ENCODE measurements at regions not wholly inside any gene's neighbourhood (a gene's known extent, or its start where the extent isn't known, plus 50 kb on each side); places are given as distances from the start of the nearest gene placed in this dataset.

- 95% methylated on average over 1 of the region's 1 CpG for WGBS
- DNase-seq (ENCODE audit: low read depth in 6 of 9, low spot score in 9 of 9): no peak
- Histone ChIP-seq H3K9me3 (ENCODE audit: control insufficient read depth in 2 of 2, insufficient read depth in 1 of 2, low read length in 1 of 2) (no peaks in the 10 kb centered on the region), H3K36me3 (ENCODE audit: control insufficient read depth in 2 of 2, insufficient read depth in 2 of 2, low read length in 1 of 2) (no peaks in the 10 kb centered on the region), H3K4me3 (ENCODE audit: low read length in 2 of 2) (no peak overlapping the region), H3K27me3 (ENCODE audit: control insufficient read depth in 2 of 2, insufficient read depth in 1 of 2, low read length in 1 of 2) (no peaks in the 10 kb centered on the region), H3K27ac (ENCODE audit: low read depth in 1 of 2, low read length in 1 of 2) (no peak overlapping the region), H3K4me1 (ENCODE audit: control insufficient read depth in 2 of 2, insufficient read depth in 2 of 2, low read length in 2 of 2) (peaks cover 0 to 2% of the 10 kb centered on the region in 2 donors)
These were observed 169.9 kb upstream of the HDDC2 start for GRCh38 chr6:125471667-125472066.

GRCh38 chr6:125474061-125474460 is 172.3 kb upstream of the HDDC2 start:
- Histone ChIP-seq H3K4me1 (ENCODE audit: control insufficient read depth in 2 of 2, insufficient read depth in 2 of 2, low read length in 2 of 2) (no peaks in the 10 kb centered on the region), H3K4me3 (ENCODE audit: low read length in 2 of 2) (no peak overlapping the region), H3K9me3 (ENCODE audit: control insufficient read depth in 2 of 2, insufficient read depth in 1 of 2, low read length in 1 of 2) (no peaks in the 10 kb centered on the region), H3K27me3 (ENCODE audit: control insufficient read depth in 2 of 2, insufficient read depth in 1 of 2, low read length in 1 of 2) (no peaks in the 10 kb centered on the region), H3K27ac (ENCODE audit: low read depth in 1 of 2, low read length in 1 of 2) (no peak overlapping the region), H3K36me3 (ENCODE audit: control insufficient read depth in 2 of 2, insufficient read depth in 2 of 2, low read length in 1 of 2) (no peaks in the 10 kb centered on the region)
- no peak for DNase-seq (ENCODE audit: low read depth in 6 of 9, low spot score in 9 of 9)
- WGBS: 81% methylated on average over 1 of the region's 1 CpG

DNA sequence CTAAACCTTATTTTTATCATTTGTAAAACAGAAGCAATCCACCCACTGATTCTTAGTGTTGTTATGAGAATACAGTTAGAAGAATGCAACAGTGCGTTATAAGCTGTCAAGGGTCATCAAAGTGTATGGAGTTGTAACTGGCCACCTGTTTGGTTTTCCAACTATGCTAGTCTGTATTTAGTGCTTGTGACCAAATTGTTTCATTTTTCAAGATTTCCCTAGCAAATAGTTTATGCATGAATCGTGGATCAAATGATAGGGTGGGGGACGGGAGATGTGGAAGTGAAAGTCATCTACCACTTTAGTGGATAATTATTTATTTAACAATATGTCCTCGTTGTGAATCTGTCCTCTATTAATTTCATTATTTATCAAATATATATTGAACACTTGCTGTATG is 175.4 kb upstream of the HDDC2 start:
- Histone ChIP-seq H3K27me3 (ENCODE audit: control insufficient read depth in 2 of 2, insufficient read depth in 1 of 2, low read length in 1 of 2) (no peaks in the 10 kb centered on the region), H3K4me1 (ENCODE audit: control insufficient read depth in 2 of 2, insufficient read depth in 2 of 2, low read length in 2 of 2) (no peaks in the 10 kb centered on the region), H3K36me3 (ENCODE audit: control insufficient read depth in 2 of 2, insufficient read depth in 2 of 2, low read length in 1 of 2) (no peaks in the 10 kb centered on the region), H3K9me3 (ENCODE audit: control insufficient read depth in 2 of 2, insufficient read depth in 1 of 2, low read length in 1 of 2) (no peaks in the 10 kb centered on the region), H3K27ac (ENCODE audit: low read depth in 1 of 2, low read length in 1 of 2) (no peak overlapping the region), H3K4me3 (ENCODE audit: low read length in 2 of 2) (no peak overlapping the region)
- DNase-seq (ENCODE audit: low read depth in 6 of 9, low spot score in 9 of 9): no peak
- 94% methylated on average over 4 of the region's 4 CpGs for WGBS

DNA sequence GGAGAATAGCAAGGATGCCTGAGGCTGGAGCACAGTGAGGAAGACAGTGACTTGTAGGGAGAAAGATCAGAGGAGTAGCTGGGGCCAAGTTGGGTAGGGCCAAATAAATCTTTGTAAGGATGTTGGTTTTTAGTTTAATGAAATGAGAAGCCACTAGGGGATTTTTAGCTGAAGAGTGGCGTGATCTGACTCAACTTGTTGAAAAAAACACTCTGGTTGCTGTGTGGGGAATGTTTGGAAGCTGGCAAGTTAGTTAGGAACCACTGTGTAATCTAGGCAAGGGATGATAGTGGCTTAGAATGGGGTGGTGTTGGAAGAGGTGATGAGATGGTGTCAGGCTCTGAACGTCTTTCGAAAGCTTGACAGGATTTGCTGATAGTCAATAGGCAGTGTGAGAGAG is 176.1 kb upstream of the HDDC2 start:
- no peaks in the 10 kb centered on the region for H3K27me3 ChIP-seq (ENCODE audit: control insufficient read depth in 2 of 2, insufficient read depth in 1 of 2, low read length in 1 of 2)
- 87% methylated on average over 3 of the region's 3 CpGs for WGBS
- H3K9me3 ChIP-seq (ENCODE audit: control insufficient read depth in 2 of 2, insufficient read depth in 1 of 2, low read length in 1 of 2): no peaks in the 10 kb centered on the region
- H3K36me3 ChIP-seq (ENCODE audit: control insufficient read depth in 2 of 2, insufficient read depth in 2 of 2, low read length in 1 of 2): no peaks in the 10 kb centered on the region
- H3K4me3 ChIP-seq (ENCODE audit: low read length in 2 of 2): no peak overlapping the region
- no peaks in the 10 kb centered on the region for H3K4me1 ChIP-seq (ENCODE audit: control insufficient read depth in 2 of 2, insufficient read depth in 2 of 2, low read length in 2 of 2)
- no peak for DNase-seq (ENCODE audit: low read depth in 6 of 9, low spot score in 9 of 9)
- no peak overlapping the region for H3K27ac ChIP-seq (ENCODE audit: low read depth in 1 of 2, low read length in 1 of 2)

DNA sequence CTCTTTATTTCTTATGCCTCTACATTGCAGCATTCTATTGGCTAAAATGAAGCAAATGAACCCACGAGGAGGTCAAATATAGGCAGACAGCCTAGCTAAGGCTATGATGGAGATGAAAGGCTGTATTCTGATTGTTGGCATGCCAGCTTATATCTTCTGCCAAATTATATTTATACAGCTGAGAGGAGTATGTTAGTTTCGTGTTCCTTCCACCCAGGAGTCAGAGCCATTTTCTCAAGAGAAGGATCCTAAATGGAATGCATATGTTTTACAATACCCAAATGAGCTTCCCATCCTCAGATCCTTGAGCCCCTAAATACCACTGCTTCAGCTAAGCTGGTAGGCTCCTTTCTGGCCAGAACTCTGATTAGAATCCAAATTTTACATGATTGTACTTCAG is 178.4 kb upstream of the HDDC2 start:
- H3K27me3 ChIP-seq (ENCODE audit: control insufficient read depth in 2 of 2, insufficient read depth in 1 of 2, low read length in 1 of 2): no peaks in the 10 kb centered on the region
- 84% methylated on average over 2 of the region's 2 CpGs for whole genome bisulfite sequencing

DNA sequence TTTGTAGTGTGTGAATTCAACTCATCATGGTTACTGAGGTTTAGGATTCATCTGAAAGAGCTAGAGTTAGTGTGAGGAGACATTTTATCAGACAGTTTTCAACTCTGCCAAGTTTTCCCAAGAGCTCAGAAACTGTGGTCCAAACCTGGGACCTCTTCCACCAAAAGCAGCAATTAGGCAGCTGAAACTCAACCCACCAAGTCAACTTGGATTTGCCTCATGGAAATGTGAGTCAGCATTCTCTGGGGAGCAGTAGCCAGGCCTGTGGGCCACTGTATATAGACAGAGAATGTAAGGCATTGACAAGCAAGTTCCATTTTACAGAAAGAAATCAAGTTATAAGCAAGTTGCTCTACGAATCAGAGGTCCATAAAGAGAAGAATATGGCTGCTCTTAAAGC is 178.8 kb upstream of the HDDC2 start:
- DNase-seq (ENCODE audit: low read depth in 6 of 9, low spot score in 9 of 9): no peak

More for the DNA sequence above, 178.4 kb upstream of the HDDC2 start:
- Histone ChIP-seq H3K9me3 (ENCODE audit: control insufficient read depth in 2 of 2, insufficient read depth in 1 of 2, low read length in 1 of 2) (no peaks in the 10 kb centered on the region), H3K4me1 (ENCODE audit: control insufficient read depth in 2 of 2, insufficient read depth in 2 of 2, low read length in 2 of 2) (no peaks in the 10 kb centered on the region), H3K36me3 (ENCODE audit: control insufficient read depth in 2 of 2, insufficient read depth in 2 of 2, low read length in 1 of 2) (no peaks in the 10 kb centered on the region), H3K27ac (ENCODE audit: low read depth in 1 of 2, low read length in 1 of 2) (no peak overlapping the region), H3K4me3 (ENCODE audit: low read length in 2 of 2) (no peak overlapping the region)
- DNase-seq (ENCODE audit: low read depth in 6 of 9, low spot score in 9 of 9): no peak

GRCh38 chr6:125481056-125481455 is 179.3 kb upstream of the HDDC2 start:
- Histone ChIP-seq H3K9me3 (ENCODE audit: control insufficient read depth in 2 of 2, insufficient read depth in 1 of 2, low read length in 1 of 2) (no peaks in the 10 kb centered on the region), H3K4me1 (ENCODE audit: control insufficient read depth in 2 of 2, insufficient read depth in 2 of 2, low read length in 2 of 2) (no peaks in the 10 kb centered on the region), H3K36me3 (ENCODE audit: control insufficient read depth in 2 of 2, insufficient read depth in 2 of 2, low read length in 1 of 2) (no peaks in the 10 kb centered on the region), H3K27ac (ENCODE audit: low read depth in 1 of 2, low read length in 1 of 2) (no peak overlapping the region), H3K4me3 (ENCODE audit: low read length in 2 of 2) (no peak overlapping the region), H3K27me3 (ENCODE audit: control insufficient read depth in 2 of 2, insufficient read depth in 1 of 2, low read length in 1 of 2) (no peaks in the 10 kb centered on the region)
- DNase-seq (ENCODE audit: low read depth in 6 of 9, low spot score in 9 of 9): no peak
- WGBS: 94% methylated on average over 1 of the region's 1 CpG

More for the DNA sequence above, 178.8 kb upstream of the HDDC2 start:
- H3K4me3 ChIP-seq (ENCODE audit: low read length in 2 of 2): no peak overlapping the region
- H3K9me3 ChIP-seq (ENCODE audit: control insufficient read depth in 2 of 2, insufficient read depth in 1 of 2, low read length in 1 of 2): no peaks in the 10 kb centered on the region
- H3K4me1 ChIP-seq (ENCODE audit: control insufficient read depth in 2 of 2, insufficient read depth in 2 of 2, low read length in 2 of 2): no peaks in the 10 kb centered on the region
- no peaks in the 10 kb centered on the region for H3K36me3 ChIP-seq (ENCODE audit: control insufficient read depth in 2 of 2, insufficient read depth in 2 of 2, low read length in 1 of 2)
- H3K27me3 ChIP-seq (ENCODE audit: control insufficient read depth in 2 of 2, insufficient read depth in 1 of 2, low read length in 1 of 2): no peaks in the 10 kb centered on the region
- WGBS: 81% methylated on average over 1 of the region's 1 CpG
- H3K27ac ChIP-seq (ENCODE audit: low read depth in 1 of 2, low read length in 1 of 2): no peak overlapping the region

DNA sequence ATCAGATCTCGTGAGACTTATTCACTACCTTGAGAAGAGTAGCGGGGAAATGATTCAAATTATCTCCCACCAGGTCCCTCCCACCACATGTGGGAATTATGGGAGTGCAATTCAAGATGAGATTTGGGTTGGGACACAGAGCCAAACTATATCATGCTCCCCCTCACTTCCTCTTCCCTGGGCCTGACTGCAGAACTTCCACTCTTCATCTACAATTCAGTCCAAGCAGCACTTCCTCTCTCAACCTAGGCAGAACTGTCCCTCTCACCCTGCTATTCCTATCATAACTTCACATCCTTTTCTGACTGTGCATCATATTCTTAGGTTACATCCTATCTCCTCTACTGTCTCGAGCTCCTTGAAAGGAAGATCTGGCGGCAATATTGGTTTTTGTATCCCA is 184.0 kb upstream of the HDDC2 start:
- no peaks in the 10 kb centered on the region for H3K9me3 ChIP-seq (ENCODE audit: control insufficient read depth in 2 of 2, insufficient read depth in 1 of 2, low read length in 1 of 2)
- no peak overlapping the region for H3K27ac ChIP-seq (ENCODE audit: low read depth in 1 of 2, low read length in 1 of 2)
- no peaks in the 10 kb centered on the region for H3K36me3 ChIP-seq (ENCODE audit: control insufficient read depth in 2 of 2, insufficient read depth in 2 of 2, low read length in 1 of 2)
- H3K27me3 ChIP-seq (ENCODE audit: control insufficient read depth in 2 of 2, insufficient read depth in 1 of 2, low read length in 1 of 2): no peaks in the 10 kb centered on the region
- no peak for DNase-seq (ENCODE audit: low read depth in 6 of 9, low spot score in 9 of 9)
- no peaks in the 10 kb centered on the region for H3K4me1 ChIP-seq (ENCODE audit: control insufficient read depth in 2 of 2, insufficient read depth in 2 of 2, low read length in 2 of 2)
- H3K4me3 ChIP-seq (ENCODE audit: low read length in 2 of 2): no peak overlapping the region
- WGBS: 81% methylated on average over 4 of the region's 4 CpGs

DNA sequence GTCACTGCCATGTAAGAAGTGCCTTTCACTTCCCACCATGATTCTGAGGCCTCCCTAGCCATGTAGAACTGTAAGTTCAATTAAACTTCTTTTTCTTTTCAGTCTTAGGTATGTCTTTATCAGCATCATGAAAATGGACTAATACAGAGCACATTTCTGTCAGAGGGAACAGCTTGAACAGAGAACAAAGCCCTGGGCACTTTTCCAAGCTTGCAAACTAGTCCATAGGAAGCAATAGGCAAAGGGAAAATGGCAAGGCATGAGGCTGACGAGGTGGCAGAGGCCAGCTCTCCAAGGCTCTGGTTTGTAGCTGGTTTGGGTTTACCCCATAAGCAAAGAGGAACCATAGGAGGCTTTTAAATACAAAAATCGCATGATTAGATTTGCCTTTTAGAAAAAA is 185.1 kb upstream of the HDDC2 start:
- no peak overlapping the region for H3K4me3 ChIP-seq (ENCODE audit: low read length in 2 of 2)
- H3K27ac ChIP-seq (ENCODE audit: low read depth in 1 of 2, low read length in 1 of 2): no peak overlapping the region
- H3K27me3 ChIP-seq (ENCODE audit: control insufficient read depth in 2 of 2, insufficient read depth in 1 of 2, low read length in 1 of 2): no peaks in the 10 kb centered on the region
- no peaks in the 10 kb centered on the region for H3K4me1 ChIP-seq (ENCODE audit: control insufficient read depth in 2 of 2, insufficient read depth in 2 of 2, low read length in 2 of 2)
- no peak for DNase-seq (ENCODE audit: low read depth in 6 of 9, low spot score in 9 of 9)
- H3K36me3 ChIP-seq (ENCODE audit: control insufficient read depth in 2 of 2, insufficient read depth in 2 of 2, low read length in 1 of 2): no peaks in the 10 kb centered on the region
- 84% methylated on average over 2 of the region's 2 CpGs for WGBS
- no peaks in the 10 kb centered on the region for H3K9me3 ChIP-seq (ENCODE audit: control insufficient read depth in 2 of 2, insufficient read depth in 1 of 2, low read length in 1 of 2)

Measured in thymus (tissue), 11 donors.